Stimulated activated CD4-positive, alpha-beta T cell treated with anti-CD3 and anti-CD28 coated beads, Interleukin-2, amount 100 ng/mL, for 24 hours (primary cell): ENCODE measurements at regions not wholly inside any gene's neighbourhood (a gene's known extent, or its start where the extent isn't known, plus 50 kb on each side); places are given as distances from the start of the nearest gene placed in this dataset.

Source experiments
- DNase-seq, 2 donors: peaks; one replicate each; pipeline ENCODE4 v3.0.0-alpha.2; 2020

GRCh38 chr4:86530183-86530582 is 63.9 kb upstream of the PTPN13 start:
- no peak for DNase-seq

- no peak for DNase-seq
Measured at GRCh38 chr4:86531440-86531839, 62.7 kb upstream of the PTPN13 start.

- DNase-seq = no peak
Measured at GRCh38 chr4:86532851-86533250, 61.3 kb upstream of the PTPN13 start.

GRCh38 chr4:86536151-86536550 is 58.0 kb upstream of the PTPN13 start:
- no peak for DNase-seq

GRCh38 chr4:86542319-86543027 is 51.6 kb upstream of the PTPN13 start:
- DNase-seq = no peak

GRCh38 chr4:86543080-86543479 is 51.0 kb upstream of the PTPN13 start:
- no peak for DNase-seq

- DNase-seq = no peak
Measured at GRCh38 chr4:86543560-86544309, 50.4 kb upstream of the PTPN13 start.

GRCh38 chr4:86544310-86544966 is 49.7 kb upstream of the PTPN13 start:
- no peak for DNase-seq
